ENCODE measurements at regions not wholly inside any gene's neighbourhood (a gene's known extent, or its start where the extent isn't known, plus 50 kb on each side); places are given as distances from the start of the nearest gene placed in this dataset.

- DNase-seq = no peak
Observed at GRCh38 chr11:28773606-28774005, 665.4 kb downstream of the METTL15 start.

GRCh38 chr11:28770806-28771205, 662.6 kb downstream of the METTL15 start:
- DNase-seq = no peak

GRCh38 chr11:28767574-28767973, 659.4 kb downstream of the METTL15 start:
- DNase-seq = no peak

- no peak for DNase-seq
Observed at GRCh38 chr11:28763876-28764275, 655.7 kb downstream of the METTL15 start.

- no peak for DNase-seq
Observed at GRCh38 chr11:28763151-28763550, 655.0 kb downstream of the METTL15 start.

- DNase-seq = no peak
Observed at GRCh38 chr11:28760676-28761390, 652.6 kb downstream of the METTL15 start.

- no peak for DNase-seq
Observed at GRCh38 chr11:28759311-28759710, 651.1 kb downstream of the METTL15 start.

- no peak for DNase-seq
Observed at GRCh38 chr11:28757725-28758515, 649.7 kb downstream of the METTL15 start.

GRCh38 chr11:28756977-28757376, 648.8 kb downstream of the METTL15 start:
- DNase-seq = no peak

- DNase-seq = no peak
Observed at GRCh38 chr11:28743061-28743550, 634.9 kb downstream of the METTL15 start.

GRCh38 chr11:28739489-28740280, 631.5 kb downstream of the METTL15 start:
- DNase-seq = no peak

- no peak for DNase-seq
Observed at GRCh38 chr11:28738549-28738948, 630.4 kb downstream of the METTL15 start.

- DNase-seq = no peak
Observed at GRCh38 chr11:28736256-28736655, 628.1 kb downstream of the METTL15 start.

GRCh38 chr11:28735511-28735910, 627.3 kb downstream of the METTL15 start:
- no peak for DNase-seq

- DNase-seq = no peak
Observed at GRCh38 chr11:28730889-28731288, 622.7 kb downstream of the METTL15 start.

GRCh38 chr11:28730336-28730735, 622.1 kb downstream of the METTL15 start:
- no peak for DNase-seq

GRCh38 chr11:28729339-28729738, 621.2 kb downstream of the METTL15 start:
- no peak for DNase-seq

GRCh38 chr11:28728666-28729065, 620.5 kb downstream of the METTL15 start:
- DNase-seq = no peak

GRCh38 chr11:28727254-28727653, 619.1 kb downstream of the METTL15 start:
- DNase-seq = no peak

- DNase-seq = no peak
Observed at GRCh38 chr11:28726432-28726831, 618.2 kb downstream of the METTL15 start.

GRCh38 chr11:28715726-28716125, 607.5 kb downstream of the METTL15 start:
- no peak for DNase-seq

- DNase-seq = no peak
Observed at GRCh38 chr11:28713850-28714249, 605.7 kb downstream of the METTL15 start.

- DNase-seq = no peak
Observed at GRCh38 chr11:28708075-28708474, 599.9 kb downstream of the METTL15 start.
